ENCODE measurements at regions not wholly inside any gene's neighbourhood (a gene's known extent, or its start where the extent isn't known, plus 50 kb on each side); places are given as distances from the start of the nearest gene placed in this dataset.

DNA sequence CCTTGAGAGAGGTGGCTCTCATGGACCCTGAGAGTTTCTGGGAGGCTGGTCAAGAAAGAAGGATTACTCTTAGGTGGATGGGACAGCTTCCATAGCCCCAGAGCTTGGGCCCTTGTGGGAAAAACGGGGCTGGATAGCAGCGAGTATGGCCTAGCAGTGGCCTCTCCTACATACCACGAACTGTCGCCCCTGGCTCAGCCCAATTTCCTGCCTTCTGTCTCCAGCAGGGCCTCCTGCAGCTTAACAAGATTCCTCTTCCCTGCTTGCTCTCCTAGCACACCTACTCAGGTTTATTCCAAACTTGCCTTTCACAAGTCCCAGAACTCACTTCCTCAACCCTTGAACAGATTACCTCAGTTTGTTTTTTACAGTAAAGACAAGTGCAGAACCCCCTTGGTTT is 139.7 kb upstream of the TPM1 start:
- TF ChIP-seq POLR2A (IDR thresholded peaks at IDR 0.05): no peak
- TF ChIP-seq, protein P1, sequence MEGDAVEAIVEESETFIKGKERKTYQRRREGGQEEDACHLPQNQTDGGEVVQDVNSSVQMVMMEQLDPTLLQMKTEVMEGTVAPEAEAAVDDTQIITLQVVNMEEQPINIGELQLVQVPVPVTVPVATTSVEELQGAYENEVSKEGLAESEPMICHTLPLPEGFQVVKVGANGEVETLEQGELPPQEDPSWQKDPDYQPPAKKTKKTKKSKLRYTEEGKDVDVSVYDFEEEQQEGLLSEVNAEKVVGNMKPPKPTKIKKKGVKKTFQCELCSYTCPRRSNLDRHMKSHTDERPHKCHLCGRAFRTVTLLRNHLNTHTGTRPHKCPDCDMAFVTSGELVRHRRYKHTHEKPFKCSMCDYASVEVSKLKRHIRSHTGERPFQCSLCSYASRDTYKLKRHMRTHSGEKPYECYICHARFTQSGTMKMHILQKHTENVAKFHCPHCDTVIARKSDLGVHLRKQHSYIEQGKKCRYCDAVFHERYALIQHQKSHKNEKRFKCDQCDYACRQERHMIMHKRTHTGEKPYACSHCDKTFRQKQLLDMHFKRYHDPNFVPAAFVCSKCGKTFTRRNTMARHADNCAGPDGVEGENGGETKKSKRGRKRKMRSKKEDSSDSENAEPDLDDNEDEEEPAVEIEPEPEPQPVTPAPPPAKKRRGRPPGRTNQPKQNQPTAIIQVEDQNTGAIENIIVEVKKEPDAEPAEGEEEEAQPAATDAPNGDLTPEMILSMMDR (IDR thresholded peaks at IDR 0.05): no peak

All from heart left ventricle (tissue), 13 donors.